HL-60 (cell line): ENCODE measurements at regions not wholly inside any gene's neighbourhood (a gene's known extent, or its start where the extent isn't known, plus 50 kb on each side); places are given as distances from the start of the nearest gene placed in this dataset.

Source experiments
- DNase-seq, 2 experiments: peaks; one replicate each; pipeline ENCODE4 v3.0.0-alpha.2; 2010 to 2020; ENCODE audit warnings: low read depth in 1 of 2, low spot score in 1 of 2
- H3K27ac ChIP-seq: fragments of 250-450 bp; sonication (Bioruptor Pico); replicated peaks from 2 replicates; pipeline ENCODE4 v1.5.1; 2020; ENCODE audit warnings: mild to moderate bottlenecking, moderate library complexity
- H3K27me3 ChIP-seq: fragments of 250-450 bp; sonication (Bioruptor Pico); 2 replicates; pipeline ENCODE4 v1.5.1; 2021; ENCODE audit warnings: mild to moderate bottlenecking, moderate library complexity; ENCODE audit not compliant: insufficient read depth, poor library complexity, severe bottlenecking
- H3K4me3 ChIP-seq: replicated peaks from 2 replicates; pipeline ENCODE4 v1.5.1; 2011; ENCODE audit warnings: mild to moderate bottlenecking, control low read depth, low read length; ENCODE audit not compliant: insufficient read depth
- GABPA ChIP-seq: IDR thresholded peaks from 2 replicates; pipeline ENCODE4 v1.6.1; 2012; ENCODE audit warnings: low read depth
- POLR2AphosphoS5 ChIP-seq: IDR thresholded peaks from 2 replicates; pipeline ENCODE4 v1.6.1; 2012; ENCODE audit warnings: low read depth
- REST ChIP-seq: IDR thresholded peaks from 2 replicates; pipeline ENCODE4 v1.6.1; 2012; ENCODE audit warnings: low read depth; ENCODE audit not compliant: insufficient replicate concordance
- SPI1 ChIP-seq: IDR thresholded peaks from 2 replicates; pipeline ENCODE4 v1.6.1; 2012; ENCODE audit warnings: low read depth, mild to moderate bottlenecking, borderline replicate concordance
- TF ChIP-seq, protein P1 (sequence below): IDR thresholded peaks from one replicate; pipeline ENCODE4 v1.5.1; 2011; ENCODE audit warnings: low read length, control low read depth, inconsistent platforms; ENCODE audit not compliant: insufficient read depth

GRCh38 chr5:44660251-44660650, 148.5 kb upstream of the MRPS30 start:
- H3K4me3 ChIP-seq, result no peak overlapping the region

GRCh38 chr5:44659334-44659733, 149.4 kb upstream of the MRPS30 start:
- Histone ChIP-seq H3K4me3 (no peak overlapping the region), H3K27ac (no peak overlapping the region), H3K27me3 (no peaks in the 10 kb centered on the region)
- no peak for TF ChIP-seq REST
- TF ChIP-seq POLR2AphosphoS5, result no peak
- TF ChIP-seq GABPA, result no peak
- TF ChIP-seq SPI1, result no peak
- TF ChIP-seq, protein P1, sequence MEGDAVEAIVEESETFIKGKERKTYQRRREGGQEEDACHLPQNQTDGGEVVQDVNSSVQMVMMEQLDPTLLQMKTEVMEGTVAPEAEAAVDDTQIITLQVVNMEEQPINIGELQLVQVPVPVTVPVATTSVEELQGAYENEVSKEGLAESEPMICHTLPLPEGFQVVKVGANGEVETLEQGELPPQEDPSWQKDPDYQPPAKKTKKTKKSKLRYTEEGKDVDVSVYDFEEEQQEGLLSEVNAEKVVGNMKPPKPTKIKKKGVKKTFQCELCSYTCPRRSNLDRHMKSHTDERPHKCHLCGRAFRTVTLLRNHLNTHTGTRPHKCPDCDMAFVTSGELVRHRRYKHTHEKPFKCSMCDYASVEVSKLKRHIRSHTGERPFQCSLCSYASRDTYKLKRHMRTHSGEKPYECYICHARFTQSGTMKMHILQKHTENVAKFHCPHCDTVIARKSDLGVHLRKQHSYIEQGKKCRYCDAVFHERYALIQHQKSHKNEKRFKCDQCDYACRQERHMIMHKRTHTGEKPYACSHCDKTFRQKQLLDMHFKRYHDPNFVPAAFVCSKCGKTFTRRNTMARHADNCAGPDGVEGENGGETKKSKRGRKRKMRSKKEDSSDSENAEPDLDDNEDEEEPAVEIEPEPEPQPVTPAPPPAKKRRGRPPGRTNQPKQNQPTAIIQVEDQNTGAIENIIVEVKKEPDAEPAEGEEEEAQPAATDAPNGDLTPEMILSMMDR, result no peak
- DNase-seq, result no peak

More at GRCh38 chr5:44660251-44660650, 148.5 kb upstream of the MRPS30 start:
- DNase-seq, result no peak
- H3K27me3 ChIP-seq, result no peaks in the 10 kb centered on the region
- TF ChIP-seq GABPA (no peak), SPI1 (no peak), POLR2AphosphoS5 (no peak), REST (no peak)
- TF ChIP-seq, protein P1, result no peak
- H3K27ac ChIP-seq, result no peak overlapping the region

DNA sequence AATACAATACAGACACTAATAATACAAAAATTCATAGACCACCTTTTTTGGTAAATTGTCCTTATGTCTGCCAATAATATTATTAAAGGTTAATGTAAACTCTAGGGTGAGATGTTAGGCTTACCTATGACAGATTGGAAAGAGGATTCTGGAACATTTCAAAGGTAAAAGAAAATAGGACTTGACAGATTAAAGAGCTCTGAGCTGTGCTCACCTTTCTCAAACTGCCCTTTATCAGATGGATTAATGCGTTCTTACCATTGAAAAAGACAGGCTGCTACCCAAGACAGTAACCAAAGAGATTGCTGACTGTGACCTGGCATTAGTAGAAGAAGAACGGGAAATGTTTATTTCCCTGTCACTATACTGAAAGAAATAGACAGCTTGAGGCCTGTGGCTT, 156.1 kb upstream of the MRPS30 start:
- Histone ChIP-seq H3K27ac (no peak overlapping the region), H3K4me3 (no peak overlapping the region), H3K27me3 (no peaks in the 10 kb centered on the region)
- no peak for DNase-seq
- no peak for TF ChIP-seq SPI1
- no peak for TF ChIP-seq GABPA
- no peak for TF ChIP-seq POLR2AphosphoS5
- TF ChIP-seq, protein P1, result no peak
- TF ChIP-seq REST, result no peak
